Heart right ventricle (tissue), 16 donors: ENCODE measurements at regions not wholly inside any gene's neighbourhood (a gene's known extent, or its start where the extent isn't known, plus 50 kb on each side); places are given as distances from the start of the nearest gene placed in this dataset.

Experiments used
- ATAC-seq, 8 donors: fragments of 200-7000 bp; cut with Tn5 transposase; one replicate each; pipeline ENCODE4 v1.9.1; 2020; ENCODE audit warnings: mild to moderate bottlenecking in 8 of 8, moderate library complexity in 8 of 8, moderate number of reproducible peaks in 1 of 8
- DNase-seq, 2 donors: peaks; one replicate each; pipeline ENCODE4 v3.0.0-alpha.2; 2020
- H3K27ac ChIP-seq, 10 donors: fragments of 200-600 bp; sonication (generic) in 2 of 10; one replicate each; pipeline versions ENCODE4 v1.5.0 to v1.8.0; 2020 to 2022; ENCODE audit warnings: mild to moderate bottlenecking in 3 of 10
- H3K27me3 ChIP-seq, 7 donors: fragments of 200-600 bp; one replicate each; pipeline ENCODE4 v1.8.0; 2021 to 2022; ENCODE audit warnings: mild to moderate bottlenecking in 2 of 7
- H3K36me3 ChIP-seq, 9 donors: fragments of 200-600 bp; sonication (generic) in 1 of 9; one replicate each; pipeline versions ENCODE4 v1.5.0 to v1.8.0; 2020 to 2022; ENCODE audit warnings: mild to moderate bottlenecking in 2 of 9
- H3K4me1 ChIP-seq, 9 donors: fragments of 200-600 bp; sonication (generic) in 1 of 9; one replicate each; pipeline versions ENCODE4 v1.5.0 to v1.8.0; 2020 to 2022; ENCODE audit warnings: mild to moderate bottlenecking in 4 of 9
- H3K4me3 ChIP-seq, 10 donors: fragments of 200-600 bp; sonication (generic) in 2 of 10; one replicate each; pipeline versions ENCODE4 v1.5.0 to v1.8.0; 2020 to 2022; ENCODE audit warnings: mild to moderate bottlenecking in 7 of 10, moderate library complexity in 2 of 10
- H3K9me3 ChIP-seq, 11 donors: fragments of 200-600 bp in 10 of 11; sonication (generic) in 2 of 11; one replicate each; pipeline versions ENCODE4 v1.5.0 to v1.8.0; 2013 to 2022; ENCODE audit warnings: mild to moderate bottlenecking in 2 of 11, control low read depth in 1 of 11, moderate library complexity in 1 of 11
- CTCF ChIP-seq, 9 donors: fragments of 200-600 bp; sonication (generic) in 2 of 9; IDR thresholded peaks; one replicate each; pipeline versions ENCODE4 v1.5.0 to v1.8.0; 2021 to 2022; ENCODE audit warnings: antibody characterized with exemption in 9 of 9, mild to moderate bottlenecking in 5 of 9, moderate library complexity in 1 of 9
- WGBS, 2 donors: extraction: QIAGEN DNeasy Blood & Tissue Kit; methylation state at CpG; one replicate each; pipeline ENCODE4 v1.1.7; 2013; ENCODE audit warnings: inconsistent platforms in 1 of 2; 5-methylcytosine and 5-hydroxymethylcytosine counted together
- intact Hi-C, 10 donors: fragments of 100-400 bp; cut with DNase I; formaldehyde crosslinking; loops; one replicate each; pipeline versions ENCODE4 v1.11.1 to v1.14.2; 2022
- donor health status: Arrhythmogenic right ventricular cardiomyopathy.
- donor health status: ischemic (EF 13 %, LVEDD 7.1; RV severe dilation, severe dysfunction).
- donor health status: healthy with polysubstance abuse.
- donor health status: DM: no; HTN: yes; CAD: no.
- donor health status: DM: no; HTN: no; CAD: no.
- donor health status: ischemic (EF 25% LVEDD 6.9; RV normal size, moderate dysfunction).
- donor health status: ischemic (EF 25% LVEDD 5.7; RV mildly dilated, moderate dysfunction).
- donor health status: healthy.
- donor health status: DM: yes; HTN: yes; CAD: no.
- donor health status: Ischemic cardiomyopathy.
- donor health status: ischemic (EF 35%, LVEDD 5.7; RV mildly dilated, moderate dysfunction).
- donor health status: nonischemic (EF 11% LVEDD 7.7; RV severe dilation, severe dysfunction).
- donor health status: DM: yes; HTN: yes; CAD: no.
- donor health status: PGD.
- donor health status: ischemic (EF 29% LVEDD 5.4; RV normal size, mild dysfunction).
- donor health status: nonischemic (EF 23%, LVEDD 6.1; RV moderate dilation, normal function).

GRCh38 chr16:86951831-86952598 is 365.2 kb downstream of the C16orf95 start:
- H3K4me1 ChIP-seq = peaks cover 0 to under 1% (median 0%) of the 10 kb centered on the region in 9 donors
- peaks cover 0 to 17% (median 0%) of the 10 kb centered on the region in 7 donors for H3K27me3 ChIP-seq
- 62 to 79% methylated on average over 13 of the region's 13 CpGs for WGBS, 2 donors
- peak in 6 of 8 donors; percentile 52 to 90 (median 68) for ATAC-seq
- H3K4me3 ChIP-seq = no peak overlapping the region
- H3K27ac ChIP-seq = peak overlapping the region in 4 of 10 donors; percentile 9 to 64 (median 34)
- DNase-seq = no peak
- intact Hi-C loops = no loop called here
- TF ChIP-seq CTCF (IDR thresholded peaks at IDR 0.05) = no peak
- no peaks in the 10 kb centered on the region for H3K36me3 ChIP-seq
- no peaks in the 10 kb centered on the region for H3K9me3 ChIP-seq

- H3K27ac ChIP-seq = peak overlapping the region in 2 of 10 donors; percentile 55 to 64
- ATAC-seq = no peak
- TF ChIP-seq CTCF (IDR thresholded peaks at IDR 0.05) = no peak
- H3K9me3 ChIP-seq = no peaks in the 10 kb centered on the region
- H3K4me3 ChIP-seq = no peak overlapping the region
- no peaks in the 10 kb centered on the region for H3K36me3 ChIP-seq
- no peak for DNase-seq
- no peaks in the 10 kb centered on the region for H3K4me1 ChIP-seq
- peaks cover 0 to 17% (median 0%) of the 10 kb centered on the region in 7 donors for H3K27me3 ChIP-seq
- intact Hi-C loops = no loop called here
Observed at GRCh38 chr16:86952769-86953168, 364.4 kb downstream of the C16orf95 start.

- Histone ChIP-seq H3K9me3 (no peaks in the 10 kb centered on the region), H3K27me3 (peaks cover 0 to 21% (median 5%) of the 10 kb centered on the region in 7 donors), H3K4me3 (no peak overlapping the region), H3K4me1 (no peaks in the 10 kb centered on the region), H3K27ac (peak overlapping the region in 1 of 10 donors; percentile 21), H3K36me3 (no peaks in the 10 kb centered on the region)
- 45 to 57% methylated on average over 29 of the region's 29 CpGs for WGBS, 2 donors
- DNase-seq (no peak), ATAC-seq (peak in 4 of 8 donors; percentile 7 to 45 (median 22))
- intact Hi-C loops = no loop called here
- TF ChIP-seq CTCF (IDR thresholded peaks at IDR 0.05) = no peak
Observed at GRCh38 chr16:86953631-86954391, 363.4 kb downstream of the C16orf95 start.

GRCh38 chr16:86955136-86955855 is 361.9 kb downstream of the C16orf95 start:
- H3K4me3 ChIP-seq = no peak overlapping the region
- peaks cover 0 to 27% (median 5%) of the 10 kb centered on the region in 7 donors for H3K27me3 ChIP-seq
- no peaks in the 10 kb centered on the region for H3K4me1 ChIP-seq
- no peak overlapping the region for H3K27ac ChIP-seq
- 89 to 96% methylated on average over 13 of the region's 13 CpGs for WGBS, 2 donors
- H3K9me3 ChIP-seq = no peaks in the 10 kb centered on the region
- no peak for DNase-seq
- TF ChIP-seq CTCF (IDR thresholded peaks at IDR 0.05) = no peak
- no peak for ATAC-seq
- intact Hi-C loops = no loop called here
- no peaks in the 10 kb centered on the region for H3K36me3 ChIP-seq
